ENCODE measurements at regions not wholly inside any gene's neighbourhood (a gene's known extent, or its start where the extent isn't known, plus 50 kb on each side); places are given as distances from the start of the nearest gene placed in this dataset.

GRCh38 chr11:131295986-131296385 lies 74.4 kb upstream of the NTM start:
- TF ChIP-seq CTCF (IDR thresholded peaks at IDR 0.05) (no peak), POLR2AphosphoS5 (IDR thresholded peaks at IDR 0.05; ENCODE audit: low read depth, low read length) (no peak), REST (IDR thresholded peaks at IDR 0.05; ENCODE audit: insufficient read depth in 1 of 2, low read depth in 2 of 2, low read length in 1 of 2) (no peak), TCF7L2 (IDR thresholded peaks at IDR 0.05; ENCODE audit: low read depth, low read length) (no peak)
